ENCODE measurements at regions not wholly inside any gene's neighbourhood (a gene's known extent, or its start where the extent isn't known, plus 50 kb on each side); places are given as distances from the start of the nearest gene placed in this dataset.
"Not testable (repeated sequence)": the region's sequence is repeated elsewhere in the genome, so short reads cannot be mapped to it uniquely, and the experiment has no call there.

- intact Hi-C loops (cut with DNase I), result no loop called here
These were observed 179.1 kb upstream of the IL1RAPL1 start for GRCh38 chrX:28408017-28408723.

GRCh38 chrX:28398342-28398741 lies 188.9 kb upstream of the IL1RAPL1 start:
- H3K36me3 ChIP-seq (replicated peaks in 1 of 2; ENCODE audit: insufficient read depth in 1 of 2, low read depth in 2 of 2), result no peaks in the 10 kb centered on the region
- no peak for DNase-seq
- no peak overlapping the region for H3K27ac ChIP-seq
- 83 to 90% methylated on average over 2 of the region's 2 CpGs for WGBS, 2 donors
- no peak for ATAC-seq
- H3K4me3 ChIP-seq, result no peak overlapping the region
- H3K9me3 ChIP-seq, result no peaks in the 10 kb centered on the region
- H3K27me3 ChIP-seq, result no peaks in the 10 kb centered on the region
- intact Hi-C loops (cut with DNase I), result no loop called here
- no peak for TF ChIP-seq CTCF (IDR thresholded peaks at IDR 0.05)
- no peak for TF ChIP-seq POLR2A (IDR thresholded peaks at IDR 0.05)
- H3K4me1 ChIP-seq, result no peaks in the 10 kb centered on the region

More at GRCh38 chrX:28408017-28408723, 179.1 kb upstream of the IL1RAPL1 start:
- H3K27me3 ChIP-seq, result no peaks in the 10 kb centered on the region
- ATAC-seq (no peak), DNase-seq (no peak)
- TF ChIP-seq CTCF (IDR thresholded peaks at IDR 0.05) (no peak), POLR2A (IDR thresholded peaks at IDR 0.05) (no peak)
- no peak overlapping the region for H3K4me3 ChIP-seq
- no peaks in the 10 kb centered on the region for H3K4me1 ChIP-seq
- no peaks in the 10 kb centered on the region for H3K36me3 ChIP-seq (replicated peaks in 1 of 2; ENCODE audit: insufficient read depth in 1 of 2, low read depth in 2 of 2)
- H3K9me3 ChIP-seq, result no peaks in the 10 kb centered on the region
- no peak overlapping the region for H3K27ac ChIP-seq

GRCh38 chrX:28391528-28391927 lies 195.7 kb upstream of the IL1RAPL1 start:
- Histone ChIP-seq H3K4me3 (no peak overlapping the region), H3K4me1 (no peaks in the 10 kb centered on the region), H3K27me3 (no peaks in the 10 kb centered on the region), H3K36me3 (replicated peaks in 1 of 2; ENCODE audit: insufficient read depth in 1 of 2, low read depth in 2 of 2) (no peaks in the 10 kb centered on the region), H3K27ac (no peak overlapping the region), H3K9me3 (no peaks in the 10 kb centered on the region)
- DNase-seq (no peak), ATAC-seq (no peak)
- intact Hi-C loops (cut with DNase I), result no loop called here
- 91 to 100% methylated on average over 5 of the region's 5 CpGs for WGBS, 2 donors
- TF ChIP-seq POLR2A (IDR thresholded peaks at IDR 0.05) (no peak), CTCF (IDR thresholded peaks at IDR 0.05) (no peak)

GRCh38 chrX:28379103-28379502 lies 208.1 kb upstream of the IL1RAPL1 start:
- intact Hi-C loops (cut with DNase I), result no loop called here
- ATAC-seq (no peak), DNase-seq (no peak)
- Histone ChIP-seq H3K4me1 (no peaks in the 10 kb centered on the region), H3K36me3 (replicated peaks in 1 of 2; ENCODE audit: insufficient read depth in 1 of 2, low read depth in 2 of 2) (no peaks in the 10 kb centered on the region), H3K27ac (no peak overlapping the region), H3K4me3 (no peak overlapping the region), H3K27me3 (no peaks in the 10 kb centered on the region), H3K9me3 (no peaks in the 10 kb centered on the region)
- 53 to 55% methylated on average over 3 of the region's 3 CpGs for WGBS, 2 donors
- TF ChIP-seq CTCF (IDR thresholded peaks at IDR 0.05), result no peak
- TF ChIP-seq POLR2A (IDR thresholded peaks at IDR 0.05), result no peak

GRCh38 chrX:28367649-28368048 lies 219.6 kb upstream of the IL1RAPL1 start:
- H3K4me3 ChIP-seq; DNase-seq; H3K9me3 ChIP-seq; intact Hi-C loops (cut with DNase I); H3K4me1 ChIP-seq; H3K27ac ChIP-seq; ATAC-seq; H3K27me3 ChIP-seq; H3K36me3 ChIP-seq (replicated peaks in 1 of 2; ENCODE audit: insufficient read depth in 1 of 2, low read depth in 2 of 2): not testable (repeated sequence)
- WGBS, 2 donors, result 81 to 87% methylated on average over 5 to 6 of the region's 11 CpGs
